Astrocyte of the spinal cord (primary cell): ENCODE measurements at regions not wholly inside any gene's neighbourhood (a gene's known extent, or its start where the extent isn't known, plus 50 kb on each side); places are given as distances from the start of the nearest gene placed in this dataset.

ENCODE experiments used
- DNase-seq: peaks from one replicate; pipeline ENCODE4 v3.0.0; 2011; ENCODE audit warnings: low read depth, low spot score
- H3K4me3 ChIP-seq: 2 replicates; pipeline ENCODE4 v1.5.1; 2011; ENCODE audit warnings: low read depth, mild to moderate bottlenecking, low read length, moderate library complexity
- in situ Hi-C: cut with HindIII; loops from 2 replicates; pipeline ENCODE4 v1.10.0; 2017; ENCODE audit warnings: low sequenced_read_pairs
- TF ChIP-seq, protein P1 (sequence below): IDR thresholded peaks from 2 replicates; pipeline ENCODE4 v1.5.1; 2012; ENCODE audit warnings: low read depth, mild to moderate bottlenecking, low read length, inconsistent platforms

DNA sequence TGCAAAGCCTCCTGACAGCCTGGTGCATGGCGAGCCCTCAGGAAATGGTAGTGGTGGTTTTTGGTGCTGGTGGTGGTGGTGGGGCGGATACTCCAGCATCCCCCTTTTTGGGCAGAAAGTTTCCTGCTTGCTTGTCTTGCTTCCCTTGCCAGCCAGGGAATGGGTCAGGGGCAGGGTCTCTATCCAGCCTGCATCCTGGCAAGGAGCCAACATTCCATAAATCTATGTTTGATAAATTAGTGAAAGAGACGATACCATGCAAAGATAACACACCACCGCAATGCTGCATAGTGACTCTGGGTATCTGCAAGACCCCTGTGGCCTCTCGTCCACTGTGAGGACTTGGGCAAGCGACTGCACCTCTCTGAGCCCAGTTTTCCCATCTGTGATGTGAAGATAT is 246.2 kb downstream of the LRFN2 start:
- no peak overlapping the region for H3K4me3 ChIP-seq
- DNase-seq: no peak
- TF ChIP-seq, protein P1, sequence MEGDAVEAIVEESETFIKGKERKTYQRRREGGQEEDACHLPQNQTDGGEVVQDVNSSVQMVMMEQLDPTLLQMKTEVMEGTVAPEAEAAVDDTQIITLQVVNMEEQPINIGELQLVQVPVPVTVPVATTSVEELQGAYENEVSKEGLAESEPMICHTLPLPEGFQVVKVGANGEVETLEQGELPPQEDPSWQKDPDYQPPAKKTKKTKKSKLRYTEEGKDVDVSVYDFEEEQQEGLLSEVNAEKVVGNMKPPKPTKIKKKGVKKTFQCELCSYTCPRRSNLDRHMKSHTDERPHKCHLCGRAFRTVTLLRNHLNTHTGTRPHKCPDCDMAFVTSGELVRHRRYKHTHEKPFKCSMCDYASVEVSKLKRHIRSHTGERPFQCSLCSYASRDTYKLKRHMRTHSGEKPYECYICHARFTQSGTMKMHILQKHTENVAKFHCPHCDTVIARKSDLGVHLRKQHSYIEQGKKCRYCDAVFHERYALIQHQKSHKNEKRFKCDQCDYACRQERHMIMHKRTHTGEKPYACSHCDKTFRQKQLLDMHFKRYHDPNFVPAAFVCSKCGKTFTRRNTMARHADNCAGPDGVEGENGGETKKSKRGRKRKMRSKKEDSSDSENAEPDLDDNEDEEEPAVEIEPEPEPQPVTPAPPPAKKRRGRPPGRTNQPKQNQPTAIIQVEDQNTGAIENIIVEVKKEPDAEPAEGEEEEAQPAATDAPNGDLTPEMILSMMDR: no peak
- in situ Hi-C loops: no loop called here

DNA sequence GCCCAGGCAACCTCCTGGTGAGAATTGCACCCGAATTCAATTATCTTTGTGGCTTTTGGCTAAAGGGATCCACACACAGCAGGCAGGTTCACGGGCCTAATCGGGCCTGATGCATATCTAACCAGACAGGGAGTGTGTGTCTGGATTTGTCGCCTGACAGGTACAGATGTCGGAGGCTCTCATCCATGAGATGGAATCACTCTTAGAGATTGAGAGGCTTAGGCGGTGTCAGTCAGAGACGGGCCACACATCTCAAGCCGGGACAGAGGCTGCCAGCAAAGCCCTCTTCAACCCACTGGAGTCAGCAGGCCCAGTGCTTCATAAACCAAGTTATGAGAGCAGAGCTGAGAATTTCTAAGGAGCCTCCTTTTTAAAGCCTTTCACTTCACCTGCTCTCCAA is 247.0 kb downstream of the LRFN2 start:
- in situ Hi-C loops: no loop called here
- TF ChIP-seq, protein P1: no peak
- H3K4me3 ChIP-seq: no peak overlapping the region
- DNase-seq: no peak

DNA sequence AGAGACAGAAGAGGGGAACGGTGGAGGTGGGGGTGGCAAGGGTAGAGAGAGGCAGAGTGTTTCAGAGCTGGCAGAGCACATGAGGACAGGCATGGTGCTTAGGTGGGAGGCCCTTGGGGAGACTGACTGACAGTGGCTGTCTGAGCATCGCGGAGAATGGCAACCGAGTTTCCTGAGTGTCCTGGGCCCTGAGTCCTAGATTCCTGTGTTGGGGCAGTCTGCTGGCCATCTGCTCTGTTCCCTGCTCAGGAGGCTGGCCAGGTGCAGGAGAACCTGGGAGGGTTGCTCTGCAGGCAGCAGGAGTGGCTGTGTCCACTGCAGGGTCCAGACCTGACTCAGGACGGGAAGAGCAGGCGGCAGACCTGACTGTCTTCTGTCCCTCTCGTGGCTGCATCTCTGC is 248.9 kb downstream of the LRFN2 start:
- in situ Hi-C loops: no loop called here
- H3K4me3 ChIP-seq: no peak overlapping the region
- TF ChIP-seq, protein P1: no peak
- no peak for DNase-seq

DNA sequence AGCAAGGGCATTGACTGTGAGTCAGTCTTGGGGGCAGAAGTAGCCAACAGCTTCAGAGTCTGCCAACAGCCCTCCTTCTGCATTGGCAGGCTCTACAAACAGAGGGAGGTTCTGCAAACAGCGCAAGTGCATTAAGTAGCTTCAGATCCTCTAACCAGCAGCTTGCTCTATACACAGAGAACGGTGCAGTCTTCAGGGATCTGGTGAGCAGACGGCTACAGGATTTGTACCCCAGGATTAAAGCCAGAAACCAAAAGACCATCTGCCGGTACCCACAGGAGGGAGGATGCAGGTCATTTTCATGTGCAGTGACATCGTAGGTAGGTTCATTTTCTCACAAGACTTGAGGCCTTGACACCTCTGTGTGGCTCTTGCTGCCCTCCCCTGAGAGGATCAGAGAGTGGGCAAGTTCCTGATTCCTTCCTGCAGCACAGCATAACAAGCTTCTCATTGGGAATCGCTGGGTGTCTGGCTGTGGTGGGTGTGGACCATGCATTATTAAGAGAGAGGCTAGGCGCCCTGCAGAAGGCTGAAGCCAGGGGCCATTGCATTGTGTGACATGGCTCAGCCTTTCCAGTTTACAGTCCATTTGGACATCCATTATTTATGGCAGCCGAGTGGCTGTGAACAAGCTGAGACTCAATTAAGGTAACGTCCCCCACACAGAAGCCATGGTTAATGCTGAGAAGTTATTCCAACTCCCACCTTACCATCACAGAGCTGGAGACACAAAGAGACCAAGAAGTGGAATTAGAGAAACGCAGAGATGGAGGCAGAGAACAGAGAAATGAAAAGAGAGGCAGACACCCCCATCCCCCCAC is 250.0 kb downstream of the LRFN2 start:
- no peak for DNase-seq
- TF ChIP-seq, protein P1: no peak
- in situ Hi-C loops: no loop called here
- no peak overlapping the region for H3K4me3 ChIP-seq

DNA sequence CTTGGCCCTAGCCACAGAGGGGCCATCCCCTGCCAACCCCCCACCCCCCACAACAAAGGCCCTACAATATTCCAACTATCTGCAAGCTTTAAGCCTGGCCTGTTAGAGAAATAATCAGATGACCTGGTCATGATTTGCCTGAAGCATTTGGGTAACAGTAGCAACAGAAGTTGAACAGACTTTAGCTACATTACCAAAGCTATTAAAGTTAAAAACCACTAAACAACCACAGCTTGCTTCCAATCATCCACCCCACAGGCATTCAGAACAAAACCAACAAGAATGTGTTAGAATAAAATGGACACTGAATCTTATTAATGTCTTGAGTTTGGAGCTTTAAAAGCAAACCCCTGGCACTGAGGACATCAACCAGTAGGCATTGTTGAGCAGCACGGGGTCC is 250.9 kb downstream of the LRFN2 start:
- TF ChIP-seq, protein P1: no peak
- in situ Hi-C loops: no loop called here
- DNase-seq: no peak
- H3K4me3 ChIP-seq: no peak overlapping the region

DNA sequence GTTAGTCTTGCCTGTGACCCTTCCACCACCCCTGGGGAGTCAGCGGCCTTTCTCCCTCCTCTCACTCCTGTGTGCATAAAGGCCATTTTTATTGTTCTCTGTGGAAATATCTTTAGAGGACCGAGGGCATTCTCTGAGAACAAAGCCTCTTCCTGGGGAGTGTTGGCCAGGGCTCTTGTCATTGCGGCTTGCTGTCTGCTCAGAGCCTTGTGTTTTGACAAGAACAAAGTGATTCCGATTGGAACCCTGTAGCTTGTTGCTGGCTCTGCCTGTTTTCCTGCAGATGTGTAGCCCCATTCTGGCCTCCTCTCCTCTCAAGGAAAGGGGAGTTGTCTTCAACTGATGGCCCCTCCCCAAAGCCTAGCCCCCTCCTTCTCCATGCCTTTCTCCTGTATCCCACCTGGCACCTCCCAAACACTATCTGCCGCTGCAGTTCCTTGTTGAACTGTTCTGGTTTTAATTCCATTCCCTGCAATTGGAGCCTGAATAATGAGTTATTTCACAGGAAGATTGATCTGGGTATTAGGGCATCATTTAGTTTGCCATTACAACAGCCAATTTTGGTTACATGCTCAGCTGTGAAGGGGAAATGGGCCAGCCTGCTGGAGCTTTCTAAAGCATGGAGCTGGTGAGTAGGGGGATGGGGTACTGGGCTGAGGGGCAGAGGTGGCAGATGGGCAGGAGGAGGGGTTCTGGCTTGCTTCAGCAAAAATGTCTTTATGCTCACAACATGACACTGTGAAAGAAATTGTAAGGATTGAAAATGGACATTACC is 252.5 kb downstream of the LRFN2 start:
- H3K4me3 ChIP-seq: no peak overlapping the region
- TF ChIP-seq, protein P1: no peak
- in situ Hi-C loops: no loop called here
- DNase-seq: no peak
